HEK293 (cell line): ENCODE measurements at regions not wholly inside any gene's neighbourhood (a gene's known extent, or its start where the extent isn't known, plus 50 kb on each side); places are given as distances from the start of the nearest gene placed in this dataset.

Experiments
- ATF2 ChIP-seq: fragments of 450-650 bp; formaldehyde crosslinking; IDR thresholded peaks from 2 replicates; pipeline ENCODE4 v1.5.1; 2016; ENCODE audit warnings: missing biosample characterization, missing genetic modification characterization, low read depth
- REST ChIP-seq: fragments of 450-650 bp; formaldehyde crosslinking; IDR thresholded peaks from 2 replicates; pipeline ENCODE4 v1.5.1; 2016; ENCODE audit warnings: missing biosample characterization, missing genetic modification characterization
- ZBTB17 ChIP-seq: fragments of 450-650 bp; formaldehyde crosslinking; IDR thresholded peaks from 2 replicates; pipeline ENCODE4 v1.5.1; 2016; ENCODE audit warnings: missing biosample characterization, missing genetic modification characterization
- ZBTB44 ChIP-seq: fragments of 450-650 bp; IDR thresholded peaks from 2 replicates; pipeline ENCODE4 v1.5.1; 2018; ENCODE audit warnings: missing biosample characterization, mild to moderate bottlenecking, missing genetic modification characterization
- ZNF24 ChIP-seq: fragments of 450-650 bp; formaldehyde crosslinking; IDR thresholded peaks from 2 replicates; pipeline ENCODE4 v1.5.1; 2016; ENCODE audit warnings: missing biosample characterization, missing genetic modification characterization
- ZNF664 ChIP-seq: fragments of 450-650 bp; formaldehyde crosslinking; IDR thresholded peaks from 2 replicates; pipeline ENCODE4 v1.5.1; 2016; ENCODE audit warnings: missing biosample characterization, missing genetic modification characterization
- ZNF707 ChIP-seq: fragments of 450-650 bp; formaldehyde crosslinking; IDR thresholded peaks from 2 replicates; pipeline ENCODE4 v1.5.1; 2016; ENCODE audit warnings: missing biosample characterization, missing genetic modification characterization

- TF ChIP-seq REST (no peak), ZBTB44 (tag by site-specific recombination) (no peak), ZNF664 (tag by site-specific recombination) (no peak), ZNF24 (no peak), ZBTB17 (no peak), ZNF707 (tag by site-specific recombination) (no peak), ATF2 (tag by site-specific recombination) (no peak)
Observed at GRCh38 chr13:112136095-112136494, 69.1 kb downstream of the SOX1 start.
